Peyer's patch (tissue), 4 donors: ENCODE measurements at regions not wholly inside any gene's neighbourhood (a gene's known extent, or its start where the extent isn't known, plus 50 kb on each side); places are given as distances from the start of the nearest gene placed in this dataset.
"Not testable (repeated sequence)": the region's sequence is repeated elsewhere in the genome, so short reads cannot be mapped to it uniquely, and the experiment has no call there.

Experiments
- DNase-seq, 3 donors: peaks; one replicate each; pipeline ENCODE4 v3.0.0-alpha.2; 2017 to 2019
- H3K27ac ChIP-seq, 4 donors: fragments of 200-600 bp; sonication (generic); one replicate each; pipeline ENCODE4 v1.5.1; 2016 to 2019
- H3K27me3 ChIP-seq, 2 donors: fragments of 200-600 bp; sonication (generic); one replicate each; pipeline ENCODE4 v1.5.1; 2019
- H3K36me3 ChIP-seq, 3 donors: fragments of 200-600 bp; sonication (generic); one replicate each; pipeline ENCODE4 v1.5.1; 2016 to 2019
- H3K4me1 ChIP-seq, 4 donors: fragments of 200-600 bp; sonication (generic); one replicate each; pipeline ENCODE4 v1.5.1; 2016 to 2019
- H3K4me3 ChIP-seq, 4 donors: fragments of 200-600 bp; sonication (generic); 1 replicate in 3 of 4; 2 replicates in 1 of 4; pipeline ENCODE4 v1.5.1; 2016 to 2019; ENCODE audit warnings: mild to moderate bottlenecking in 1 of 4
- H3K9me3 ChIP-seq, 4 donors: fragments of 200-600 bp; sonication (generic); one replicate each; pipeline ENCODE4 v1.5.1; 2016 to 2019; ENCODE audit warnings: mild to moderate bottlenecking in 1 of 4
- CTCF ChIP-seq, 6 experiments: fragments of 450-650 bp in 4 of 6; fragments of 200-600 bp in 2 of 6; sonication (generic) in 1 of 6; IDR thresholded peaks; one replicate each; pipeline ENCODE4 v1.5.1; 2017 to 2019; ENCODE audit warnings: antibody characterized with exemption in 6 of 6, mild to moderate bottlenecking in 3 of 6, moderate library complexity in 1 of 6
- POLR2A ChIP-seq, 2 donors: fragments of 450-650 bp; IDR thresholded peaks; one replicate each; pipeline ENCODE4 v1.5.1; 2017; ENCODE audit warnings: antibody characterized with exemption in 2 of 2, mild to moderate bottlenecking in 2 of 2, moderate library complexity in 2 of 2

GRCh38 chr1:29408831-29409605 is 172.7 kb downstream of the PTPRU start:
- Histone ChIP-seq H3K27me3 (no peaks in the 10 kb centered on the region), H3K4me1 (no peaks in the 10 kb centered on the region), H3K4me3 (no peak overlapping the region), H3K27ac (no peak overlapping the region), H3K36me3 (no peaks in the 10 kb centered on the region), H3K9me3 (no peaks in the 10 kb centered on the region)
- no peak for DNase-seq
- TF ChIP-seq POLR2A (IDR thresholded peaks at IDR 0.05) (no peak), CTCF (IDR thresholded peaks at IDR 0.05) (no peak)

- no peaks in the 10 kb centered on the region for H3K9me3 ChIP-seq
- DNase-seq: no peak
- no peaks in the 10 kb centered on the region for H3K36me3 ChIP-seq
- no peaks in the 10 kb centered on the region for H3K27me3 ChIP-seq
- TF ChIP-seq CTCF (IDR thresholded peaks at IDR 0.05): no peak
- no peak for TF ChIP-seq POLR2A (IDR thresholded peaks at IDR 0.05)
- H3K27ac ChIP-seq: no peak overlapping the region
- H3K4me1 ChIP-seq: no peaks in the 10 kb centered on the region
- H3K4me3 ChIP-seq: no peak overlapping the region
Observed at GRCh38 chr1:29406814-29407213, 170.5 kb downstream of the PTPRU start.

GRCh38 chr1:29400203-29400602 is 163.9 kb downstream of the PTPRU start:
- H3K27me3 ChIP-seq, DNase-seq, H3K36me3 ChIP-seq, H3K9me3 ChIP-seq, H3K4me1 ChIP-seq, H3K27ac ChIP-seq, H3K4me3 ChIP-seq: not testable (repeated sequence)

GRCh38 chr1:29399465-29399864 is 163.1 kb downstream of the PTPRU start:
- Histone ChIP-seq H3K27ac (no peak overlapping the region), H3K4me1 (no peaks in the 10 kb centered on the region), H3K27me3 (no peaks in the 10 kb centered on the region), H3K36me3 (no peaks in the 10 kb centered on the region), H3K4me3 (no peak overlapping the region), H3K9me3 (no peaks in the 10 kb centered on the region)
- no peak for DNase-seq
- TF ChIP-seq POLR2A (IDR thresholded peaks at IDR 0.05): no peak
- TF ChIP-seq CTCF (IDR thresholded peaks at IDR 0.05): no peak

- H3K27me3 ChIP-seq: no peaks in the 10 kb centered on the region
- no peaks in the 10 kb centered on the region for H3K4me1 ChIP-seq
- H3K4me3 ChIP-seq: no peak overlapping the region
- H3K9me3 ChIP-seq: no peaks in the 10 kb centered on the region
- no peaks in the 10 kb centered on the region for H3K36me3 ChIP-seq
- no peak overlapping the region for H3K27ac ChIP-seq
- no peak for DNase-seq
- TF ChIP-seq CTCF (IDR thresholded peaks at IDR 0.05) (no peak), POLR2A (IDR thresholded peaks at IDR 0.05) (no peak)
Observed at GRCh38 chr1:29398431-29398830, 162.1 kb downstream of the PTPRU start.

- Histone ChIP-seq H3K4me3 (no peak overlapping the region), H3K36me3 (no peaks in the 10 kb centered on the region), H3K27ac (no peak overlapping the region), H3K27me3 (no peaks in the 10 kb centered on the region), H3K4me1 (no peaks in the 10 kb centered on the region), H3K9me3 (no peaks in the 10 kb centered on the region)
- TF ChIP-seq CTCF (IDR thresholded peaks at IDR 0.05) (no peak), POLR2A (IDR thresholded peaks at IDR 0.05) (no peak)
- no peak for DNase-seq
Observed at GRCh38 chr1:29397981-29398380, 161.7 kb downstream of the PTPRU start.
